T-helper 2 cell (primary cell): ENCODE measurements at regions not wholly inside any gene's neighbourhood (a gene's known extent, or its start where the extent isn't known, plus 50 kb on each side); places are given as distances from the start of the nearest gene placed in this dataset.

Experiments
- DNase-seq, 5 experiments: peaks; one replicate each; pipeline versions ENCODE4 v3.0.0 to v3.0.0-alpha.2; 2012 to 2022

DNA sequence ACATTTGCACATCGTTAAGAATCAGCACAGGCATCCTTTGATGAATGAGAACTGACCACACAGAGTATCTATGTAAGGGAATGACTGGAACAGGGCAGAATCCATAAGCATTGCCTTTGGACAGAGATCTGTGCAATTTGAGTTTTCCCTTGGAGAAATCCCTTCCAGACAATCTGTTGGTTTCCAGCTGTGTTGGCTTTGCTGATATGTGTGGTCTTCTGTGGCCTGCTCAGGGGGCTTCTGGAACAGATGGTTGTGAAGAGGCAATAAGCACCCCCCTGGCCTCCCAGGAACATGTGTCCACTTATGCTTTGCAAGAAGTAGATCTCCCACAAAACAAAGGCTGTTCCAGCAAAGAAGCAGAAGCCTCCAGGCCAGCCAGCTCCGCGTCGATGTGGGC, 111.4 kb upstream of the TMEM132C start:
- no peak for DNase-seq

DNA sequence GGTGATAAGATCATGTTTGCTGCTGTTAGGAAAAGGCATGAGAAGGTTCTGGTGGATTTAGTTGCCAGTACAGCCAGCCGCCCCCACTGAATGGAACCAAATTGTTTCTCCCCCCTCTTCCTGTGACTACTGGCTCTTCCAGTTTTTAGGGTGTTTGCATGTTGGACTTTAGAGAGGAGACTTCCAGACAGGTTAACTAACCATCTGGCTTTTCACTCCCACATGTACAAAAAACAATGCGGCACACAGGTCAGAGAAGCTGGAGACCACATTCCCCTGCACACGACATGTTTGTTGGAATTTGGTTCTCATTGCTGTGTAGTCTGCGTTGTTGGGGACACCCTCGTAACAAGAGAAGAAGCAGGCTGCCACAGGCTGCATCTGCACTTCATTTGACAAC, 103.9 kb upstream of the TMEM132C start:
- no peak for DNase-seq

DNA sequence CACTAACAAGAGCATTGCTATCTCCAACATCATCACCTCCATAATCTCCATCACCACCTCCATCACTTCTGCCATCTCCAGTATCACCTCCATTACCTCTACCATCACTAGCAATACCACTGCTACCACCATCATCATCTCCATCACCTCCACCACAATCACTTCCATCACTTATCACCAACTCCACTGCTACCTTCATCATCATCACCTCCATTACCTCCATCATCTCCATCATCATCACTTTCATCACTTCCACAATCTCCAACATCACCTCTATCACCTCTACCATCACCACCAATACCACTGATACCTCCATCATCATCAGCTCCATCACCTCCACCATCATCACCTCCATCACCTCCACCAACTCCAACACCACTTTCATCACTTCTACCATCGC, 102.4 kb upstream of the TMEM132C start:
- DNase-seq: no peak

DNA sequence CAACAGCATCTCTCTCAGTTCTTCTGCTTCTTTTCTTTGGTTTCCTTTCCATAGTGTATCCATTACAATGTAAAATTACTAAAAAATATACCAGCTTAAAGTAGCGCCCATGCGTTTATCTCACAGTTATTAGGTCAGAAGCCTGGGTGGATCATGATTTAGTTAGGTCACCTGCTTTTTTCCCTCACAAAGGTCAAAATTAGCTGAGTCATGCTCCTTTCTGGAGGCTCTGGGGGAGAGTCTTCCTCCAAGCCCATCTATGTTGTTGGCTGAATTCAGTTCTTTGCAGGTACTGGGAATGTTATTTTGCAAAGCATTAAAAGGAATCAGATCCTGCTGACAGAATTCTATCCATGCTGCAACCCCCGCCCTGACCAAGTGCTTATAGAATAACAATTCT, 101.6 kb upstream of the TMEM132C start:
- no peak for DNase-seq

DNA sequence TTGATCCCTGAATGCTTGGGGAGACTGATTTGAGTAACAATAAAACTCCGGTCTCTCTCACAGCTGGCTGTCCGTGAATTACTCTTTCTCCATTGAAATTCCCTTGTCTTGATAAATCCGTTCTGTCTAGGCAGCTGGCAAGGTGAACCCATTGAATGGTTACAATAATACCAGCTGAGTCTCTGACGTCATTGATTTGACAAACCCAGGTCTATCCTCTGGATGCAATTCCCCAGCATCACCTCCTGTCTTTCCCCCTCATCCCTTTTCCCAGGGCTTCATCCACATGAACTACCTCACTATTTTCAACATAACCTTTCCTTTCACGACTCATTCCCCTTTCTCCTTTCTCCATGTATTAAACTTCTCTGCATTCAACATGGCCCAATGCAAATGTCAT, 98.7 kb upstream of the TMEM132C start:
- DNase-seq: no peak

DNA sequence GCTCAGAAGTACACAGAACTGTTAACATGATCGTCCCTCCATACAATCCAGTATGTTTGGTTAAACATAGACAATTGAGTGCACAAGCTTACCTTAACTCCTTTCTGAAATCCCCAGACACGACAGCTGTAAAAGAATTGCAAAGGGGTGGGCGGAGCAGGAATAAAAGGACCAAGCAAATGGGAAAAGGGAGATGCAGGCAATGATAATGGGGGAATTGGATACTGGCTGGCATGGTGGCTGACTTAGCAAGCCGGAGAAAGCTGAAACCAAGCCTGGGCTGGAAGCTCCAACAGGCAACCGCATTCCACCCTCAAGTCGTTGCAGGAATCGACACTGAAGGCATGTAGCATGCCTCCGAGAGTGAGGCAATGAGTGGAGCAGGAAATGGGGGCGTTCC, 96.8 kb upstream of the TMEM132C start:
- no peak for DNase-seq

DNA sequence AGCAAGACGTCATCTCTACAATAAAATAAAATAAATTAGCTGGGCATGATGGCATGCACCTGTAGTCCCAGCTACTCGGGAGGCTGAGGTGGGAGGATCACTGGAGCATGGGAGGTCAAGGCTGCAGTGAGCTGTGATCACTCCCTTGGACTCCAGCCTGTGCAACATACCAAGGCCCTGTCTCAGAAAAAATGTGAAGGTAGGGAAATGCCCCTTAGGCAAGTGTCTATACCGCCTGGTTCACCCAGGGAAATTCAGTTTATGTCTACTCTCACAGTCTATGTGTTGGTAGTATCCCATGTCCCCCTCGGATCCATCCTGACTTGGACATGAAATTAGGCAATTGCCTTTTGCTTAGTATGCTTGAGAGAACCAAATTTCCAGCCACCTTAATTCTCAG, 88.4 kb upstream of the TMEM132C start:
- DNase-seq: no peak

DNA sequence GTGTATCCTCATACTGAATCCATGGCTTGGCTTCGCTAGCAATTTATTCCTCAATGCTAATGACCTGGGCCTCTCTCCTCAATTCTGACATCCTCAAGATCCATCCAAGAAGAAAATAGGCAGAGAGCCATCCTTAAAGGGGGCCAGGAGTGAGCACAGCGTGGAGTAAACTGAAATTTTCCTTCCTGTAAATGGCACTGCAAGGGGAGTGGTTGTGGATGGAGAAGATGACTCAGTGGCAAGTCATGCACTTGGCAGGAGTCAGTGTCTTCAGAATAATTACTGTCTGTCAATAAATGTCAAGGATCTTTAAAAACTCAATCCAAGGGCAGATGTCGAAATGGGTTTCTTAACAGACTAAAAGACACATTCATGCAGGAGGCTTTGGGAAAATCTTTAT, 88.0 kb upstream of the TMEM132C start:
- no peak for DNase-seq

DNA sequence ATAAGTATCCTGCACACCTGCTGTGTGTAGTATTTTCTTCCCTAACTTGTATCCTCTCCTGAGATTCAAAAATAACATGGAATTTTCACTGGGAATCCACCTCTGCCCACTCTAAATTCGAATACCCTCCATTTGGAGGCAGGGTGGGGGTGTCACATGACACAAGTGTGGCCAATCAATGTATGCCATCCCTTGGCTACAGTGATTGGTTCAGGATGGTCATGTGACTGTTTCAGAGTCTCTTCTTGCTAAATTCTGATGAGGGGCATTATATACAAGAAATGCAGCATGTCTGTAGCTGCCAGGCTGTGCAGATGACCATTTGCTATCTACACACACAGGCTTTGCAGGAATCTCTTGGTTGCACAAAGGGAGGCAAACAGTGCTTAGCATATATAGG, 86.8 kb upstream of the TMEM132C start:
- no peak for DNase-seq

DNA sequence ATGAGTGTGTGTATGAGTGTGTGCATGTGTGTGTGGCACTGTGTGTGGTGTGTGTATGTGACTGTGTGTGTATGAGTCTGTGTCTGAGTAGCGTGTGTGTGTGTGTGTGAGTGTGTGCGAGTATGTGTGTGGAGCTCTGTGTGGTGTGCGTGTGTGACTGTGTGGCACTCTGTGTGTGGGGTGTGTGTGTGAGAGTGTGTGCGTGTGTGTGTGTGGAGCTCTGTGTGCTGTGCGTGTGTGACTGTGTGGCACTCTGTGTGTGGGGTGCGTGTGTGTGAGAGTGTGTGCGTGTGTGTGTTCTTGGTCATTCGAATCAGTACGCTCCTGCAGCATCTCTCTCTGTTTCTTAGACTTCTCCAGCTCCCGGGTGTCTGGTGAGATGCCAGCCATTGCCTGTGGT, 76.9 kb upstream of the TMEM132C start:
- DNase-seq: no peak

DNA sequence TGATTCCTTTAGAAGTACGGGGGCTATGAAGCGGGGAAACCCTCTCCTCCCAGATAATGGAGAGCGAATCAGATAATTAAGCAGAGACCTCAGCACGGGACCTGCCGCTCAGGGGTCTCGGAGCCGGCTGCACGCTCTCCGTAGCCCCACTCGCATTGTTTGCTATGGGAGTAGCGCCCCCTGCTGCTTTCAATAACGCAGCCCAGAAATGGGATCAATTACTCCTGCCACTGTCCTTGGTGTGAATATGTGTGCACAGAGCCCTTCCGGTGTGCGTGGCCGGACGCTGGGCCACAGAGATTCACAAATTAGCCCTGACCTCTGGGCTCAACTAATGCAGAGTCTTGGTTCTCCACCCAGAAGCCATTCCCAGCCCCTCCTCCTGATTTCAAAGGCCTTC, 76.4 kb upstream of the TMEM132C start:
- DNase-seq: no peak

DNA sequence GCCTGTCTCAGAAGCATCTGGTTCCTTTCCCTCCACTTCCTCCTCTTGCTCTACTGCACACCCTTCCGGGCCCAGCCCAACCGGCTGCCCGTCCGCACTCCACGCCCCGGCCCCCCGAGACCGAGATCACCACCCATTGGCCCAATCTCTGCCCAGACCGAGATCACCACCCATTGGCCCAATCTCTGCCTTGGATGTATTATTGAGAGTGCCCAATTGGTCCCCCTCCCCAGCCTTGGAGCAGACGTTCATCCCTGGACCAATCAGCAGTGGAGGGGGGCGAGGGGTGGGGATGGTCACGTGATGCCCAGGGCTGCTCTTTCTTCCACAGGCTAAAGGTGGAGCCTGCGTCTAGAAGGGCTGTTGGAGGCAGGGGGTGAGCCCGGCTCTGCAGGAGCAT, 75.6 kb upstream of the TMEM132C start:
- DNase-seq: no peak

DNA sequence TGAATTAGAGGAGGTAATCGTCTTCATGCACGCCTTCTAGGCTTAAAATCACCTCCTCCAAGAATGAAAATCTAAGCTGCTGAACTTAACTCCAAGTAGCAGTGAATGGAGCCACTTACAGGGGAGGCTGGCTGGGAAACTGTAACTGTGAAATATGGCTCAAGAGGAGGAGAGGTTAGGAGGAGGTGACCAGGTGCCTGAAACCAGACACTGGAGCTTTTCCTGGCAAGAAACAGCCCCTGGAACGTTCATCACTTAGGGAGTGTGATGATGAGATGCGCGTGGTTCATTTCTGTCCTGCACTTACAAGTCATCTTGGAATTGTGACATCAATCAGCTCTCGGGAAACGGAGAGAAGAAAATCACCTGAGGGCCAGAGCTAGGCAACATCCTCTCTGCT, 62.3 kb upstream of the TMEM132C start:
- DNase-seq: no peak

DNA sequence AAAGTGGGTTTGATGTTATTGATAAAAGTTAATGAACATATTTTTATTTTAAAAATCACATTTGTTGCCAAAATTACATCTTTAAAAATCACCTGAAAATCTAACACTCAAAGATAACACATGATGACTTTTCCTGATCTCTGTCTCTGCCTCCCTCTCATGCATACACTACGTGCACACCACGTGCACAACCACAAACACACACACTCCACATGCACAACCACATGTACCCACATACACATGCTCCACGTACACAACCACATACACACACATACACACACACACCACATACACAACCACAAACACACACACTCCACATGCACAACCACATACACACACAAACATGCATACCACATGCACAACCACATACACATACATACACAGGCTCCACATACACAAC, 61.8 kb upstream of the TMEM132C start:
- no peak for DNase-seq

DNA sequence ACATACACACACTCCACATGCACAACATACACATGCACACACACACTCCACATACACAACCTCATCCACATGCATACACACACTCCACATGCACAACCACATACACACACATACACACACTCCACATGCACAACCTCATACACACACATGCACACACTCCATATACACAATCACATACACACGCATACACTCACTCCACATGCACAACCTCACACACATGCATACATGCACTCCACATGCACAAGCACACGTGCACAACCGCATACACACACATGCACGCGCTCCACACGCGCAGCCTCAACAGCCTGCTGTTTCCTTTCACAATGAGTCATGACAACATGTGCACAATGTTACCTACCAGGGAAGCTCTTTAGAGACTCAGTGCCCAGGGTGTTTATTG, 61.2 kb upstream of the TMEM132C start:
- DNase-seq: no peak
